GM19395 (cell line): ENCODE measurements at regions not wholly inside any gene's neighbourhood (a gene's known extent, or its start where the extent isn't known, plus 50 kb on each side); places are given as distances from the start of the nearest gene placed in this dataset.
"Not testable (repeated sequence)": the region's sequence is repeated elsewhere in the genome, so short reads cannot be mapped to it uniquely, and the experiment has no call there.

Source experiments
- ATAC-seq: cut with Tn5 transposase; IDR thresholded peaks from one replicate; pipeline ENCODE4 v1.9.1; 2021; ENCODE audit warnings: mild to moderate bottlenecking, moderate library complexity; ENCODE audit not compliant: unreplicated experiment

DNA sequence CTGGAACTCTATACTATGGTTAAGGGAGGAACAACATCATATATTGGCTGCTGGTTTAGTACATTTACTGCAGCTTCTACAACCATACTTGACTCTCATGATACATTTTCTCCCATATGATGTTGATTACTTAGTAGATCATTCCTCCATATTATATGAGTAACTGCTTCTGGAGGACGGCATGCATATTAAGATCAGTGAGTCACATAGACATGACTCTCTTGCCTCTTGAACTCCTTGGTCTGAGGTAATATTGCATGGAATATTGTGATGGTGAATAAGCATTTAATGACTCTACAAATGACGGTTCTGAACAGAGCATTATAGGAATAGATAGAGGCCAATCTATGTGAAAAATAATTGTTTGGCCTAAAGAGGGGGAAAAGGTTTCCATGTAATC is 418.8 kb upstream of the SPHKAP start:
- no peak for ATAC-seq

DNA sequence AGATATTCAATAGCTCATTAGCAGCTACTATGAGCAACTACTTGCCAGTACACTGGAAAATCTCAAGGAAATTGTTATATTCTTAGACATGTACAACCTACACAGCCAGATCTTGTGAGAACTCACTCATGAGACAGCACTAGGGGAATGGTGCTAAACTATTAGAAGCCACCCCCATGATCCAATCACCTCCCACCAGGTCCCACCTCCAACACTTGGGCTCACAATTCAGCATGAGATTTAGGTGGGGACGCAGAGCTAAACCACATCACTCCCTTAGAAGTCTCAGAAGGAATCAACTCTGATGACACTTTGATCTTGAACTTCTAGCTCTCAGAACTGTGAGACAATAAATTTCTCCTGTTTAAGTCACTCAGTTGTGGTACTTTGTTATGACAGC is 418.3 kb upstream of the SPHKAP start:
- ATAC-seq: no peak

DNA sequence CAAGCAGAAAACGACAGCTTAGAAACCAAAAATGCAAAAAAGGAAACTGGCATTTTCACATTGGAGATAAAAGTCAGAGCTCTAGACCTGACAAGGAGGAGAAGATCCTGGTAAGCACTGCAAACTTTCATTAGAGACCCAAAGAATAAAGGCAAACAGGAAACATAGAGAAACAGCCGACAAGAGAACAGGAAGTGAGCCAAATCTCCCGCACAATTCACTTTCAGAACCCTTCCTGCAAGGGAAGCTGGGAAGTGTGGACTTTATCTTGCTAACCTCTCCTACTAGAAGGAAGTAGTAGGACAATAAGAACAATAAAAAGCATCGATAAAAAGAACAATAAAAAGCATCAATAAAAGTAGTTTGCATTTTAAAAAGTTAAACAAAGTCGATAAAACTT is 417.8 kb upstream of the SPHKAP start:
- ATAC-seq: no peak

DNA sequence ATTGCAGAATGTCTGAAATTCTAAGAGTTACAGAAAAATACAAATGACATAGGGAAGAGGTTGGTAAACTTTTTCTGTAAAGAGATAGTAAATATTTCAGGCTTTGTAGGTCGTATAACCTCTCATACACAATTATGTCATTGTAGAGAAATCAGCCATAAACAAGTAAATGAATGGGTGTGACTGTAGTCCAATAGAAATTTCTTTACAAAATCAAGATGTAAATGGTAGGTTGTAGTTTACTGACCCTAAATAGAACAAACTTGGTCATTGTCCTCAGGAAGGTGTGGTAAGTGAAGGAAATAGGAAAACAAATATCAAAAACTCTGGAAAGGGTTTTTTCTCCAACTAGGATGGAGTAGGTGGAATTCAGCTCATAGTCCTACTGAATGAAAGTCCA is 415.5 kb upstream of the SPHKAP start:
- no peak for ATAC-seq

DNA sequence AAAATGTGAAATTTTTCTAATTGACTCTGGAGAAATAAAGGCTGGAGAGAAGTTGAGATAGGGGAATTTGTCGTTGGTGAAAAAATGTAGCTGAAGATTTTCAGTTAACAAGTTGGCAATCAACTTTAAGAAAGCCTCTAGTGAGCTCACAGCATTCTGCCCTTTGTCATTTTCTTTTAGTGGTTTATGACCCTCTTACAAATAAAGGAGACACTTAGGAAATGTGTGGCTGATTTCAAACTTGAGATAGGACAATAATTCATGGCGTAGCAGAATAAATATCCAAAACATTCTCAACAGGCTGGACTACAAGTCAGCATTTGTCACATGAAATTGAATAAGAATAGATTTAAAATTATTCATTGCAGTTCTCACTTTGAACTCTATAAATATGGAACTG is 412.5 kb upstream of the SPHKAP start:
- no peak for ATAC-seq

DNA sequence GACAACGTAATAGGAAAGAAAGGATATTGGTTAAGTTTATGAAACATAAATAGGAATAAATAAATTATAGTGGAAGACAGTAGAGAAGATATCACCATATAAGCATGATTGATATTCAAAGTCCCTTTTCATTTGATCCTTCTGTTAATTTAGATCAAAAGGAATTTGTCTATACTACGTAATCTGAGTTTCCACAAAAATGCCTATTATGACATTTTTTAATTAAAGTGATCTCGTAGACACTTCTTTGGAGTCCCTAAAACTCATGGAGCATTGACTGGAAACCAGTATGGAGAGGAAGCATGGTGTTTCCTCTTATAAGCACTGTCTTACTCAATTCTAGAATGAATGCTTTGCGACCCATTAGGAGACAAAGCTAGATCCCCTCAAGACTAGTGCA is 411.4 kb upstream of the SPHKAP start:
- ATAC-seq: no peak

DNA sequence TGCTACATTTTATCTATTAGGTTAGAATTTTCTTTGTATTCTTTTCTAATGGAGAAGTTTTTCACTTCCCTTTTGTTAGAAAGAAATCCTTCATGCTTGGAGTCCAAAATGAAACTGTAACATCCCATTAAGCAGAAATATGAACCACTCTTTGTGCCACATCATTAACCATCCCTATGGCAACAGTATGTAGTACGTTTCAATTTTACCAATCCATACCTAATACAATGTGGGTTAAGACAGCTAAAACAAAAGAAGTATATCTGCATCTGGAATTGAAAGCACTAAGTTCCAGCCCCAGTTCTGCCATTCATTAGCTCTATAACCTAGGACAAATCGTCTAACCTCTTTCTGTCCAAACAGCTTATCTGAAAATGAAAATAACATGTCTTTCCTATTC is 409.2 kb upstream of the SPHKAP start:
- ATAC-seq: peak; percentile 99

DNA sequence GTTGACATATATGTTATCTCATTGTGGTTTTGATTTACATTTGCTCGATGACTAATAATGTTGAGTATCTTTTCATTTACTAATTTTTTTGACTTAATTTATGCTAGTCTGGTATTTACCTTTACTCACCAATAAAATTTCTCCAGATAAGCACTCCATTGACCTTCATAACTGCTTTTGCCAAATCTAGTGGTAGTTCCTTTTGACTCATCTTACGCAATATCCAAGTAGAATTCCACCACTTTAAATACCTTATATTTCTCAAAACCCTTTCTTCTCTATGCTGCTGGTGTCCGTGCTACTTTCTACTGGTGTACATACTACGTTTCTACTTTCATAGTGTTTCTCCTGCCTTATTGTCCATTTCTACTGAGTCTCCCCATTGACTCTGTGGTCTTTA is 407.6 kb upstream of the SPHKAP start:
- no peak for ATAC-seq

DNA sequence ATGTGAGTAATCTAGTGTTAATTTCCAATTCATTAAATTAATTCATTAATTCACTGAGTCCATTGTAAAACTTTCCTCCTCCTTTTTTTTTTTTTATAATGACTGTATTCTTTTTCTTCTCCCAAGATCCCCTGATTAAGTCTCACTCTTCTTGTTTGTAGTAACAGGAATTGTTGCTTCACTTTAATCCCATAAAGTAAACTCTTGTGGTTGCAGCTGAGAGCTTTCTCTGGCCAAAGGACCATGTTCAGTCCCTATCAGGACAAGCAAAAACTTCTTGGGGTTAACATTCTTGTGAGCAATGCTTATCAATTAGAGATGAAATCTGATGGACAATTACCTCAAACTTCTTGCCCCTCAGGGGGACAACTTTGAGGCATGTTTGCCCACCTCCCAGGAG is 400.2 kb upstream of the SPHKAP start:
- ATAC-seq: no peak

DNA sequence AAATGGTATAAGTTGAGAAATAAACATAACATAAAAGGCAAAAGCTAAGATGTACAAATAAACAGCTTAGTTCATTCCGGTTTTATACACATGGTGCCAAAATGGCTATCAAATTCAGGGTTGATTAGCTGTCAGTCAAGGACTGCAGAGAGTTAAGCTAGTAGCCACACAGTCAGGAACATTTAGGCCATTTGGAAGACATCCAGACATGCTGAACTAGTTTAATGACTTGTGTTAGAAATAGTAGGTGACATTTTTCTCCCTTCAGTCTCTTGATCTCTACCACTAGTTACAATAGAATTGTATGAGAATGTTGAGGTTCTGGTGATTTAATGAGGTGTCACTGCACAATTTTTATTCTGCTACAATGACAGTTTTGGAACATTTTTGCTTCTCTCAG is 394.4 kb upstream of the SPHKAP start:
- no peak for ATAC-seq

DNA sequence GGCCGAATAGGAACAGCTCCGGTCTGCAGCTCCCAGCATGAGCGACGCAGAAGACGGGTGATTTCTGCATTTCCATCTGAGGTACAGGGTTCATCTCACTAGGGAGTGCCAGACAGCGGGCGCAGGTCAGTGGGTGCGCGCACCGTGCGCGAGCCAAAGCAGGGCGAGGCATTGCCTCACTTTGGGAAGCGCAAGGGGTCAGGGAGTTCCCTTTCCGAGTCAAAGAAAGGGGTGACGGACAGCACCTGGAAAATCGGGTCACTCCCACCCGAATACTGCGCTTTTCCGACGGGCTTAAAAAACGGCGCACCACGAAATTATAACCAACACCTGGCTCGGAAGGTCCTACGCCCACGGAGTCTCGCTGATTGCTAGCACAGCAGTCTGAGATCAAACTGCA is 386.8 kb upstream of the SPHKAP start:
- not testable (repeated sequence) for ATAC-seq

DNA sequence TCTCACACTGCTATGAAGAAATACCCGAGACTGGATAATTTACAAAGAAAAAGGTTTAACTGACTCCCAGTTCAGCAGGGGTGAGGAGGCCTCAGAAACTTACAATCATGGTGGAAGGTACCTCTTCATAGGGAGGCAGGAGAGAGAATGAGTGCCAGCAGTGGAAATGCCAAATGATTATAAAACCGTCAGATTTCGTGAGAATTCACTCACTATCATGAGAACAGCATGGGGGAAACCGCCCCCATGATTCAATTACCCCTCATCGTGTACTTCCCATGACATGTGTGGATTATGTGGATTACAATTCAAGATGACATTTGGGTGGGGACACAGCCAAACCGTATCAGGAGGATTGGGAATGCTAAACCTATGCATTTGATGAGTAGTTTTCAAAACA is 380.3 kb upstream of the SPHKAP start:
- ATAC-seq: no peak

DNA sequence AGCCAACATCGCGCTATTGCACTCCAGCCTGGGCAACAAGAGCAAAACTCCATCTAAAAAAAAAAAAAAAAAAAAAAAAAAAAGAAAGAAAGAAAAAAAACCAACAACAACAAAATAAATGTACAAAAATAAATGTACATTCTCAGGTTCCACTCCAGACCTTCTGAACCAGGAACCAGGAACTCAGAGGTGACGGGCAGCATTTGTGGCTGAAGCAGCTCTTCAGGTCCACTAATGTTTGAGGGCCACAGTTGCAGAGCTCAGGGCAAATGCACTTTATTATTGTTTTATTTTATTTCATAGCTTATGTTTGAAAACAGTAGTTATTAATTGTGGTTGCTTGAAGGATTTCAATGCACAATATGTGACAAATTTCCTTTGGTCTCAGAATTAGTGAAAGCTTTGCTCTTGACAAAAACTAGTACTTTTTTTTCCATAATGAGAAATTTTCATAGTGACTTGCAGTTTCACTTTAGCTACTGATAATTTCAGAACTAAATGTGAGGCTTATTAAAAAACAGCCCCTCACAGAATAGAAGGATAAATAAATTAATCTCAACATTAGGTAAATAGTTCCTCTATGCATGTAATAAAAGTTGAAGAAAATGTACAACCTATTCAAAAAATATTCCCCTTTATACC is 378.4 kb upstream of the SPHKAP start:
- ATAC-seq: no peak

DNA sequence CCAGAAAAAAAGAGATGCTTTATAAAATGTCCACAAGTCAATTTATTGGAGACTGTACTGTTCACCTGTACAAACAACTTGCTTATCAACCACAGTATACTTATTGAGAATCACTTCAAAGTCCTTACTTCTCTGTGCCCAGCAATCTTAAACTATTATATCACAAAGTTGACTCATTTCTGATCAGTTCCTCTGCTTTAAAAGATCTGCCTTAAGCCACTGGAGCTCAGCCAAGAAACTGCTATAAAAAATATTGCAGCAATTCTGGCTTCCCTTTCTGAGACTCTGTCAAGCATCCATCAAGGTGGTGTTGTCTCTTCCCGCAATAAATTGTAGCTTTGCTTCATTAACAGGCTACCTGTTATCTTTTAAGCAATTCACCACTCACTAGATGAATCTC is 375.2 kb upstream of the SPHKAP start:
- no peak for ATAC-seq

DNA sequence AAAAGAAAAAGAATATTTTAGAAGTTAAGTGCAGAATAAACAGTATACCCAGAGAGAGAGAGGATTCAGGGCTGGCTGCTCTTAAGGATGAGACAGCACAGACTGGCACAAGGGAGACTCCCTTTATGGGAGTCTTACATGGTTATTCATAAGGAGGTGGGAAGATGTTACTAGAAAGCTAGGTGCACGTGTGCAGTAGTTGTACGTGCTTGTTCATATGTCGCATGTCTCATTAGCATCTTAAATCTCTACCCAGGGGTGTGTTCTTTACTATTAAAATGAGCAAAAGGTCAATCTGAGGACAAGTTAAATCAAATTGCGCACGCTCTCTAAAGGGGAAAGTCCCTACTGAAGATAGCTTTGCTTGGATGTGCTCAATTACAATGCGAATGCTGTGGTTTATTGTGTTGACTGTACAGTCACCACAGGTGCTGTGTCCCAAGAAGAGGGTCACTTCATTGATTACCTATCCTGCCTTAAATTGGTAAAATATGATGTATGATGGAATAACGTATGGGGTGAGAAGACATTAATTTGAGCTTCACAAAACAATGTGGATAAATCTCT is 368.0 kb upstream of the SPHKAP start:
- ATAC-seq: no peak

DNA sequence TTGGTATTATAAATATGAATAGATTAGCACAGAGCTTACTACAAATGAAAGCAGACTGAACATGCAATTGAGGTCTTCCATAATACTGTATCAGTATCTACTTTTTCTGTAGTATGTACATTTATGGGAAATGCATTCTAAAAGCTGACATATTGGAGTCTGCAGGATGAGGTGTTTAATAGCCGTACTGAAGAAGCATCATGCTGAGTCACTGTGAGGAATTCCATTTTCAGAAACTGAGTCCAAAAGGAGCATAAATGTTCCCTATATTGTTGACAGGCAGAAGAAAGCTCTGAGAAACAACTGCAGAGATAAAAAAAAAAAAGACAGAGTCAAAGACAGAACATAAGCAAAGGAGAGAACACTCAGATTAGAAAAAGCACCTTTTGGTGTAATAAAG is 366.7 kb upstream of the SPHKAP start:
- ATAC-seq: no peak

DNA sequence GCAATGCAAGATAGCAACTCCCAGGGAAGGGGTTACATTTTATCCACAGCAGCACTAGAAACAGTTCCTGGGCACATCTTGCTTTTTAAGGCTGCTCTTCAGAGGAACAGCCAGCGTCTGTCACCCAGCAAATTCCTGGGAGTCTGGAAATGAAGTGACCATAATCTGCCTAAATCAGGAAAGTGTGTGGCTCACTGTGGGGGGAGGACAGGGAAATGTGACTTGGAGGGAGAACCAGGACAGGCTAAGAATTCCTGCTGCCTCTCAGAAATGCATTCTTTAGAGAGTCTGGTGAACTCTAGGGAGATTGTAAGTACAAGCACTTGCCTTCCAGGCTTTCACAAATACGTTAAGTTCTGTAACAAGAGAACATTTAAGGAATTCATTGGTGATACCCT is 364.3 kb upstream of the SPHKAP start:
- ATAC-seq: no peak

DNA sequence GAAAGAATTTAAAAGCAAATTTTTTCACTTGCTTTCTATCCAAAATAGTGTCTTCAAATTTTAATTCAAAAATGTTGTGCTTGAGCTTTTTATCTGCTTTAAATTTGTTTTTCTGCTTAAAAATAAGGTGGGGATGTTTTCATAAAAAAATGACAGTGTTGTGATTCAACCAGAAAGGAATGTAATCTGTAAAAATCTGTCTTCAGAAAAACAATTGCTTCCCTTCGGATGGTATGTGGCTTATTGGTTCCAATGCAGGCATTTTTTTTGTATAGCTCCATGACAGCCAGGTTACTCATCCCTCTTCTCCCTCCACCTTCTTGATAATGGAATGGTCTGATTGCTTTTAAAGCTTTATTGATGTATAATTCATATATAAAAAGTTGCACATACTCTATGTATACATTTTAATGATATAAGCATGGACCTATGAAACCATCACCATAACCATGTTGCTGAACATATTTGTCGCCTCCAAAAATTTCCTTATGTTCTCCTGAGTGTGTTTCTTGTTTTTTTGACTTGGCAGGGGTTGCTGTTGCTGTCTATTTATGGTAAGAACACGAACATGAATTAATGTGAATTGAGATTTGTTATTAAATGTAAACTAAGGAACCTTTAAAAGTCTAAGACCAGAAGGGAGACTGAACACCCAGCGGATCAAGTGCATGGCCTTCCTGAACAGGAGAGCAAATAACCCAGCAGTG is 363.7 kb upstream of the SPHKAP start:
- ATAC-seq: no peak

DNA sequence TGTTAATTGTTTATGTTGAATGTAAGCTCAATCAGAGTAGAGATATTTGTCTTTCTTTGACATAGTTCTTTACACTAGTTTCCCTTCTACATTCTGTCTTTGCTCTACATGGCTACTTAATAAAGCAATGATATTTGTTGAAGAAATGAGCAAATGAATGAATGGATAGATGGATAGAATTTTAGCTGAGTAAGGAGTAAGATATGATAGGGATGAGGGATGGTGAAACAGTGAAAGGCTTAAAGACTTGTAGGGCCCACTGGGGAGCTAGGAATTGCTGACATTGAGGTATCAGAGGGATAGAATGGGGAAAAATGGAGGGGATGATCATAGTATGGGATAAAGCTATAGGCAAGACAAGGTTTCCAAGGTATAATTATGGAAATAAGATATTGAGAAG is 361.6 kb upstream of the SPHKAP start:
- ATAC-seq: no peak

DNA sequence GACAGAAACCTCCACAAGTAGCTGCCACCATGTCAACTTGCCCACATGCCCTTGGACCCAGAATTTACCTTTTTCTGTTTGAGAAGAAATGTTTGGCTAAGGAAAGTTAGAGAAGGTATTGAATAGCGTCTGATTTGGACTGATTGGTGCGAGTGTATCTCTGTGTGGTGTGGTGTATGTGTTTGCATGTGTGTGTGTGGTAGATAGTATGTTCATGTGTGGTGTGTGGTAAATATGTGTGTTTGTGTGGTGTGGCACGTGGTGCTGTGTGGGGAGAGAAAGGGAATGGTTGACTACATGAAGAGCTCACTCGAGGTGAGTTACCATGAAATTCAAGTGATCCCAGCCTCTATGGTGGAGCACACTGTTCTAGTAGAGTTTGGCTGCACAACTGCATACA is 360.8 kb upstream of the SPHKAP start:
- no peak for ATAC-seq

DNA sequence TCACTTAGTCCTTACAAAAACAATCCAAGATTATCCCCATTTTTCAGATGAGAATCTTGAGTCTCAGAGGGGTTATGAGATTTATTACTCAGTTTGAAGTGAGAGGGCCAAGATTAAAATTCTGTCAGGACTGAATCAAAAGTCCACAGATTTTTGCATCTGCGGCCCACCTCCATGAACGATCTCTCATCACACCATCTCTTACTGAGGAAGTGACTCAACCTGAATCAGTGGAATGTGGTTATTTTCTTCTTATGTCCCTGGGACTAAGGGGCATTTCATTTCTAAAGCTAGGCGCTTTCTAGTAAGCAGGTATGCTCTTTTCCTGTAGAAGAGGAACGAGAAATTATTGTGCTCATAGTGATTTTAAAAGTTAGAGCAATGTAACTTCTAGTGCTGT is 360.3 kb upstream of the SPHKAP start:
- no peak for ATAC-seq

DNA sequence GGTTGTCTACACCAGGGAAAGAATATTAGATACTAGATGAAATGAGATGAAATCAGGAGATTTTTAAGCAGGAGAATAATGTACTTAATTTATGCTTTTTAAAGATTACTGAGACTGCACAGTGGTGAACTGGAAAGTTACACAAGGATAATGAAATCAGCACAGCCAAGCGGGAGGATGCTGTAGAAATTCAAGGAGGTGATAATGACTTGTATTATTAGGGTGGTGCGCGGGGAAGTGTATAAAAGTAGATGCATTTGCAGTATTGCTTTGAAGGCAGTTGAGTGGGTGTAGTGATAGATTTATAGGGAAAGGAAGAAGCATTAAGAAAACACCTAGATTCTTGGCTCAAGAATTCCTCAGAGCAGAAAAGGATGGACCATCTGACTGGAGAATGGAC is 359.5 kb upstream of the SPHKAP start:
- ATAC-seq: no peak

DNA sequence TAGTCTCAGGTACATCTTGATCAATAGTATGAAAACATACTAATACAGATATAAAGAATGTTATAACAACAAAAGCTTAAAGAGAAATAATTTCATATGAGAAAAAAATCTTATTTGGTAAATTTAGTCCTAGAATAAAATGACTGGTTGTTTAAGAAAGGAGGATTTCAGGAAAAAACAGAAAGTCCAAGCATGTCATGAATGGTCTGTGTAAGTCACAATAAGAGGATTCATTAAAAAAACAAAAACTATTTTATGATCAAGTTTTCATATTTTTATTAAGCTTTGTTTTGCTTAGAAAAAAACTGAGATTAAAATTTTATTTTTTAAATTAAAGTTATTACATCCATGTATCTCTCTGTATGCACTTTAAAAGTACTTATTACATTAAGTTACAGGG is 353.9 kb upstream of the SPHKAP start:
- ATAC-seq: no peak
